HepG2 (cell line): ENCODE measurements at regions not wholly inside any gene's neighbourhood (a gene's known extent, or its start where the extent isn't known, plus 50 kb on each side); places are given as distances from the start of the nearest gene placed in this dataset.

ENCODE experiments used
- ATAC-seq: fragments of 200-7000 bp; cut with Tn5 transposase; 3 replicates; pipeline ENCODE4 v1.9.1; 2020; ENCODE audit warnings: mild to moderate bottlenecking, moderate library complexity
- BruUV-seq: library from RNA; stranded (reverse); fragments of 400-500 nt; replicated peaks from 2 replicates; lab custom pipeline; 2021; lab: Mats Ljungman, UMichigan
- CTCF ChIA-PET: fragments of 300-600 bp; formaldehyde crosslinking; extraction: SDS; loops from one replicate; lab custom pipeline; 2021; ENCODE audit warnings: low total read pairs, inconsistent platforms, low intra/inter-chr PET ratio; lab: Yijun Ruan, JAX
- POLR2A ChIA-PET: fragments of 350-600 bp; sonication (Branson Sonifier 250); formaldehyde crosslinking; loops from one replicate; lab custom pipeline; 2020; ENCODE audit warnings: antibody characterized with exemption, inconsistent platforms; lab: Yijun Ruan, JAX
- DNase-seq: peaks from one replicate; pipeline ENCODE4 v3.0.0-alpha.2; 2015; ENCODE audit warnings: low spot score
- FAIRE-seq: peaks from 3 replicates; lab custom pipeline; 2011; peaks lifted over from hg19 to GRCh38; lab: Jason Lieb, UNC
- H2AFZ ChIP-seq: one replicate; pipeline ENCODE4 v1.6.1; 2011; ENCODE audit warnings: low read length, inconsistent platforms
- H3K27ac ChIP-seq: fragments of 300-600 bp; 3 replicates; pipeline ENCODE4 v1.8.0; 2011; ENCODE audit warnings: mixed run types, mild to moderate bottlenecking, mixed read lengths, low read length, inconsistent platforms; ENCODE audit not compliant: insufficient read depth; ENCODE audit errors: extremely low read length
- H3K27me3 ChIP-seq, 2 experiments: fragments of 200-600 bp in 1 of 2; 2 replicates in 1 of 2; 3 replicates in 1 of 2; pipeline versions ENCODE4 v1.6.0 to v1.8.0; 2011; ENCODE audit warnings: low read length in 2 of 2, mild to moderate bottlenecking in 2 of 2, moderate library complexity in 2 of 2, inconsistent platforms in 1 of 2; ENCODE audit not compliant: insufficient read depth in 2 of 2, control insufficient read depth in 1 of 2
- H3K36me3 ChIP-seq, 2 experiments: fragments of 200-600 bp in 1 of 2; replicated peaks in 1 of 2; 2 replicates in 1 of 2; 3 replicates in 1 of 2; pipeline versions ENCODE4 v1.5.1 to v1.8.0; 2011; ENCODE audit warnings: low read length in 2 of 2, inconsistent platforms in 1 of 2; ENCODE audit not compliant: insufficient read depth in 2 of 2, control insufficient read depth in 1 of 2
- H3K4me1 ChIP-seq: 2 replicates; pipeline ENCODE4 v1.5.1; 2012; ENCODE audit warnings: low read length, inconsistent platforms; ENCODE audit not compliant: insufficient read depth
- H3K4me2 ChIP-seq: 2 replicates; pipeline ENCODE4 v1.6.0; 2011; ENCODE audit warnings: low read depth, low read length, inconsistent platforms
- H3K4me3 ChIP-seq, 3 experiments: fragments of 200-600 bp in 1 of 3; sonication (generic), shearing (Covaris generic) in 1 of 3; replicated peaks in 1 of 3; 2 replicates each; pipeline ENCODE4 v1.5.1; 2011 to 2016; ENCODE audit warnings: low read length in 3 of 3, inconsistent platforms in 2 of 3, low read depth in 2 of 3, mild to moderate bottlenecking in 2 of 3, control low read depth in 1 of 3, mixed read lengths in 1 of 3; ENCODE audit not compliant: insufficient read depth in 1 of 3
- H3K79me2 ChIP-seq: one replicate; pipeline ENCODE4 v1.6.1; 2011; ENCODE audit warnings: low read length, inconsistent platforms; ENCODE audit not compliant: insufficient read depth
- H3K9ac ChIP-seq: 2 replicates; pipeline ENCODE4 v1.6.0; 2011; ENCODE audit warnings: mild to moderate bottlenecking, low read depth, low read length, inconsistent platforms; ENCODE audit not compliant: insufficient read depth
- H3K9me3 ChIP-seq: 2 replicates; pipeline ENCODE4 v1.5.1; 2012; ENCODE audit warnings: mild to moderate bottlenecking, low read length
- H4K20me1 ChIP-seq: 2 replicates; pipeline ENCODE4 v1.6.0; 2011; ENCODE audit warnings: inconsistent platforms, mild to moderate bottlenecking, low read length, moderate library complexity; ENCODE audit not compliant: insufficient read depth
- AGO1 ChIP-seq: fragments of 200-400 bp; formaldehyde crosslinking; IDR thresholded peaks from 2 replicates; pipeline ENCODE4 v1.6.1; 2017; ENCODE audit warnings: mild to moderate bottlenecking, low read depth, low read length, moderate library complexity; ENCODE audit not compliant: poor library complexity, severe bottlenecking
- AHDC1 ChIP-seq: sonication (generic); formaldehyde crosslinking; IDR thresholded peaks from 2 replicates; pipeline ENCODE4 v1.5.1; 2020; ENCODE audit warnings: mild to moderate bottlenecking, missing genetic modification reagents, borderline replicate concordance
- CBX1 ChIP-seq: IDR thresholded peaks from one replicate; pipeline ENCODE4 v1.6.1; 2016; ENCODE audit warnings: antibody characterized with exemption, low read depth
- DR1 ChIP-seq: sonication (generic); formaldehyde crosslinking; IDR thresholded peaks from 2 replicates; pipeline ENCODE4 v1.8.0; 2021; ENCODE audit warnings: mild to moderate bottlenecking, missing genetic modification reagents, inconsistent platforms
- E2F5 ChIP-seq: sonication (generic); formaldehyde crosslinking; conservative IDR thresholded peaks from 2 replicates; pipeline ENCODE4 v1.4.0; 2020; ENCODE audit warnings: missing genetic modification reagents
- HNRNPL ChIP-seq: fragments of 200-400 bp; formaldehyde crosslinking; IDR thresholded peaks from 2 replicates; pipeline ENCODE4 v1.6.1; 2017; ENCODE audit warnings: mild to moderate bottlenecking, low read depth, low read length
- KDM2A ChIP-seq: sonication (generic); formaldehyde crosslinking; IDR thresholded peaks from 2 replicates; pipeline ENCODE4 v1.4.0; 2020; ENCODE audit warnings: low read depth, missing genetic modification reagents, borderline replicate concordance
- MATR3 ChIP-seq: sonication (generic); formaldehyde crosslinking; IDR thresholded peaks from 2 replicates; pipeline ENCODE4 v1.4.0; 2020; ENCODE audit warnings: missing genetic modification reagents
- MED13 ChIP-seq: sonication (generic); formaldehyde crosslinking; IDR thresholded peaks from 2 replicates; pipeline ENCODE4 v1.5.0; 2020; ENCODE audit warnings: missing genetic modification reagents
- MYNN ChIP-seq: sonication (generic); formaldehyde crosslinking; IDR thresholded peaks from 2 replicates; pipeline ENCODE4 v1.4.0; 2020; ENCODE audit warnings: mild to moderate bottlenecking, low read depth, missing genetic modification reagents
- NR3C1 ChIP-seq: sonication (generic); formaldehyde crosslinking; IDR thresholded peaks from 2 replicates; pipeline ENCODE4 v1.4.0; 2020; ENCODE audit warnings: missing genetic modification reagents
- ZFP36L1 ChIP-seq: sonication (generic); formaldehyde crosslinking; IDR thresholded peaks from 2 replicates; pipeline ENCODE4 v1.8.0; 2022; ENCODE audit warnings: mild to moderate bottlenecking, missing genetic modification reagents, moderate library complexity
- ZNF468 ChIP-seq: sonication (generic); formaldehyde crosslinking; IDR thresholded peaks from 2 replicates; pipeline ENCODE4 v1.8.0; 2022; ENCODE audit warnings: mild to moderate bottlenecking, moderate library complexity, missing genetic modification reagents
- ZNF484 ChIP-seq: sonication (generic); formaldehyde crosslinking; IDR thresholded peaks from 2 replicates; pipeline ENCODE4 v1.5.1; 2020; ENCODE audit warnings: mild to moderate bottlenecking, low read depth, missing genetic modification reagents, borderline replicate concordance
- ZNF547 ChIP-seq: sonication (generic); formaldehyde crosslinking; IDR thresholded peaks from 2 replicates; pipeline ENCODE4 v1.5.1; 2020; ENCODE audit warnings: mild to moderate bottlenecking, missing genetic modification reagents
- ZNF740 ChIP-seq: sonication (generic); formaldehyde crosslinking; IDR thresholded peaks from 2 replicates; pipeline ENCODE4 v1.4.0; 2020; ENCODE audit warnings: missing genetic modification reagents
- ZNF776 ChIP-seq: sonication (generic); formaldehyde crosslinking; IDR thresholded peaks from 2 replicates; pipeline ENCODE4 v1.4.0; 2020; ENCODE audit warnings: mild to moderate bottlenecking, missing genetic modification reagents
- ZSCAN30 ChIP-seq: sonication (generic); formaldehyde crosslinking; IDR thresholded peaks from 2 replicates; pipeline ENCODE4 v1.5.0; 2020; ENCODE audit warnings: mild to moderate bottlenecking, missing genetic modification reagents
- WGBS: methylation state at CpG from one replicate; pipeline ENCODE4 v1.1.6; 2017; ENCODE audit warnings: low lambda C conversion rate; 5-methylcytosine and 5-hydroxymethylcytosine counted together
- in situ Hi-C: cut with HindIII; loops from 2 replicates; pipeline ENCODE4 v1.10.0; 2017; ENCODE audit warnings: low pct_unique_long_range_greater_than_20kb; ENCODE audit not compliant: extremely low pct_ligation_motif_present
- intact Hi-C: fragments of 100-400 bp; cut with micrococcal nuclease; formaldehyde crosslinking; loops from one replicate; pipeline ENCODE4 v1.10.0; 2022; ENCODE audit not compliant: unreplicated experiment

GRCh38 chr12:92365333-92365732 lies 219.7 kb upstream of the BTG1 start:
- in situ Hi-C loops, result no loop called here
- intact Hi-C loops, result no loop called here
- CTCF ChIA-PET, result no interaction called here

More at GRCh38 chr12:92365333-92365732, 219.7 kb upstream of the BTG1 start:
- Histone ChIP-seq H3K9ac (no peak overlapping the region), H3K27ac (no peak overlapping the region), H3K9me3 (no peaks in the 10 kb centered on the region), H3K4me1 (no peaks in the 10 kb centered on the region), H4K20me1 (no peaks in the 10 kb centered on the region), H3K27me3 (no peaks in the 10 kb centered on the region; a peak in 1 of 5 replicates), H3K4me2 (no peak overlapping the region), H2AFZ (no peak overlapping the region), H3K79me2 (no peaks in the 10 kb centered on the region), H3K36me3 (no peaks in the 10 kb centered on the region), H3K4me3 (no peak overlapping the region)
- no peak for FAIRE-seq
- no peak for TF ChIP-seq KDM2A
- no peak for TF ChIP-seq MATR3 (CRISPR knock-in tag)
- TF ChIP-seq AHDC1, result no peak
- no peak for TF ChIP-seq ZNF547 (CRISPR knock-in tag)
- TF ChIP-seq CBX1, result no peak
- TF ChIP-seq MYNN (CRISPR knock-in tag), result no peak
- no peak for TF ChIP-seq ZNF776 (CRISPR knock-in tag)
- no peak for TF ChIP-seq ZSCAN30 (CRISPR knock-in tag)
- TF ChIP-seq NR3C1 (CRISPR knock-in tag), result no peak
- TF ChIP-seq MED13 (CRISPR knock-in tag), result no peak
- no peak for TF ChIP-seq AGO1
- no peak for TF ChIP-seq ZNF468 (CRISPR knock-in tag)
- no peak for TF ChIP-seq ZNF484 (CRISPR knock-in tag)
- no peak for TF ChIP-seq E2F5
- no peak for TF ChIP-seq ZFP36L1 (CRISPR knock-in tag)
- TF ChIP-seq DR1, result no peak
- no peak for TF ChIP-seq HNRNPL
- TF ChIP-seq ZNF740 (CRISPR knock-in tag), result no peak
- no peak for DNase-seq
- POLR2A ChIA-PET, result no interaction called here
- ATAC-seq, result no peak
- WGBS, result 0% methylated on average over 1 of the region's 1 CpG
- no TSS peak for BruUV-seq
